DND-41 (cell line): ENCODE measurements at regions not wholly inside any gene's neighbourhood (a gene's known extent, or its start where the extent isn't known, plus 50 kb on each side); places are given as distances from the start of the nearest gene placed in this dataset.

Experiments used
- ATAC-seq: fragments of 200-7000 bp; cut with Tn5 transposase; 3 replicates; pipeline ENCODE4 v1.9.1; 2021; ENCODE audit warnings: low read depth; ENCODE audit not compliant: insufficient read depth
- DNase-seq: peaks from one replicate; pipeline ENCODE4 v3.0.0-alpha.2; 2020
- H2AFZ ChIP-seq: 2 replicates; pipeline ENCODE4 v1.6.0; 2012; ENCODE audit warnings: low read depth, low read length
- H3K27ac ChIP-seq: 2 replicates; pipeline ENCODE4 v1.5.1; 2012; ENCODE audit warnings: low read length, inconsistent platforms
- H3K27me3 ChIP-seq: fragments of 200-600 bp; sonication (generic); 2 replicates; pipeline ENCODE4 v1.6.0; 2012; ENCODE audit warnings: low read length, mild to moderate bottlenecking, inconsistent platforms; ENCODE audit not compliant: insufficient read depth, poor library complexity
- H3K36me3 ChIP-seq: 2 replicates; pipeline ENCODE4 v1.5.1; 2012; ENCODE audit warnings: low read length, inconsistent platforms; ENCODE audit not compliant: insufficient read depth
- H3K4me1 ChIP-seq: 2 replicates; pipeline ENCODE4 v1.5.1; 2012; ENCODE audit warnings: mild to moderate bottlenecking, low read length; ENCODE audit not compliant: insufficient read depth
- H3K4me2 ChIP-seq: 2 replicates; pipeline ENCODE4 v1.6.0; 2012; ENCODE audit warnings: mild to moderate bottlenecking, moderate library complexity, low read length, inconsistent platforms; ENCODE audit not compliant: insufficient read depth
- H3K4me3 ChIP-seq, 2 experiments: fragments of 200-600 bp in 1 of 2; shearing (Covaris generic) in 1 of 2; 2 replicates each; pipeline ENCODE4 v1.5.1; 2012 to 2016; ENCODE audit warnings: inconsistent platforms in 2 of 2, low read length in 2 of 2, mild to moderate bottlenecking in 2 of 2, low read depth in 1 of 2, moderate library complexity in 1 of 2
- H3K79me2 ChIP-seq: 2 replicates; pipeline ENCODE4 v1.6.0; 2012; ENCODE audit warnings: low read length, inconsistent platforms; ENCODE audit not compliant: insufficient read depth
- H3K9ac ChIP-seq: 2 replicates; pipeline ENCODE4 v1.6.0; 2012; ENCODE audit warnings: low read depth, mild to moderate bottlenecking, inconsistent platforms, low read length, moderate library complexity
- H3K9me3 ChIP-seq: 2 replicates; pipeline ENCODE4 v1.5.1; 2012; ENCODE audit warnings: low read length, moderate library complexity, mild to moderate bottlenecking, inconsistent platforms; ENCODE audit not compliant: insufficient read depth, severe bottlenecking
- H4K20me1 ChIP-seq: 2 replicates; pipeline ENCODE4 v1.6.0; 2012; ENCODE audit warnings: low read length; ENCODE audit not compliant: insufficient read depth
- EZH2 ChIP-seq: IDR thresholded peaks from 3 replicates; pipeline ENCODE4 v1.6.1; 2012; ENCODE audit warnings: borderline replicate concordance, low read depth, mild to moderate bottlenecking, moderate library complexity, low read length, inconsistent platforms; ENCODE audit not compliant: severe bottlenecking
- TF ChIP-seq, protein P1 (sequence below): IDR thresholded peaks from 2 replicates; pipeline ENCODE4 v1.5.1; 2012; ENCODE audit warnings: borderline replicate concordance, low read length, moderate library complexity, mild to moderate bottlenecking; ENCODE audit not compliant: poor library complexity, severe bottlenecking; ENCODE audit errors: extremely low read depth

DNA sequence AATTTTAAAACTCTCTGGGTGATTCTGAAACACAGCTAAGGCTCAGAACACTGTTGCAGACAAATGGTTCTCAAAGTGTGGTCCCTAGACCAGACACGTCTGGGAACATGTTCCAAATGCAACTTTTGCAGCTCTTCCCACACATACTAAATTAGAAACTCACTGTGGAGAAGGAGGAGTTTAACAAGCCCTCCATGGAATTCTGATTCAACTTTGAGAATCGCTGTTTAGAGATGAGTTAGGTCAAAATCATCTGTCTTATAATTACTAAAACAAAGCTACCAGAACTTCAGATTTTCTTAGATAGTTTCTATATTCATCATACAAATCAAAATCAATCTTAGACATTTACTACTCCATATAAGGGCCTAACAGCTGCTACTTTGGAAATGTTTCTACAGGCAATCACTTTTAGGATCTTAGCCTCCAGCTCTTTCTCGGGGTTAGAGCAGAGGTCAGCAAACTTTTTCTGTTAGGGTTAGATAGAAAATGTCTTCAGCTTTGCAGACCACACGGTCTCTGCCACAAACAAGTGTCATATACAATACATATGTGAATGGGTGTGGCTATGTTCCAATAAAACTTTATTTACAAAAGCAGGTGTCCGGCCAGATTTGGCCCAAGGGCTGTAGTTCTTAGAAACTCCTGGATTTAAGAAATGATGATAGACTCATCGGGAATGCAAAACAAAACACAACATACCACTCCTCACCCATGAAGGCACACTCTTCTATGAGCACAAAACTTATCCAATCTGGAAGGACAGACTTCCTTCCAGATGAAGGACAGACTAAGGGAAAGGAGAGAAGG lies 50.0 kb upstream of the ARHGAP18 start:
- Histone ChIP-seq H3K9ac (no peak overlapping the region), H3K4me2 (no peak overlapping the region)

More for the DNA sequence above, 50.0 kb upstream of the ARHGAP18 start:
- no peaks in the 10 kb centered on the region for H3K36me3 ChIP-seq
- H4K20me1 ChIP-seq, result no peaks in the 10 kb centered on the region
- no peaks in the 10 kb centered on the region for H3K79me2 ChIP-seq
- no peak overlapping the region for H2AFZ ChIP-seq
- no peaks in the 10 kb centered on the region for H3K9me3 ChIP-seq
- H3K4me3 ChIP-seq, result no peak overlapping the region
- peaks cover 3% of the 10 kb centered on the region for H3K27me3 ChIP-seq
- no peaks in the 10 kb centered on the region for H3K4me1 ChIP-seq
- TF ChIP-seq, protein P1, sequence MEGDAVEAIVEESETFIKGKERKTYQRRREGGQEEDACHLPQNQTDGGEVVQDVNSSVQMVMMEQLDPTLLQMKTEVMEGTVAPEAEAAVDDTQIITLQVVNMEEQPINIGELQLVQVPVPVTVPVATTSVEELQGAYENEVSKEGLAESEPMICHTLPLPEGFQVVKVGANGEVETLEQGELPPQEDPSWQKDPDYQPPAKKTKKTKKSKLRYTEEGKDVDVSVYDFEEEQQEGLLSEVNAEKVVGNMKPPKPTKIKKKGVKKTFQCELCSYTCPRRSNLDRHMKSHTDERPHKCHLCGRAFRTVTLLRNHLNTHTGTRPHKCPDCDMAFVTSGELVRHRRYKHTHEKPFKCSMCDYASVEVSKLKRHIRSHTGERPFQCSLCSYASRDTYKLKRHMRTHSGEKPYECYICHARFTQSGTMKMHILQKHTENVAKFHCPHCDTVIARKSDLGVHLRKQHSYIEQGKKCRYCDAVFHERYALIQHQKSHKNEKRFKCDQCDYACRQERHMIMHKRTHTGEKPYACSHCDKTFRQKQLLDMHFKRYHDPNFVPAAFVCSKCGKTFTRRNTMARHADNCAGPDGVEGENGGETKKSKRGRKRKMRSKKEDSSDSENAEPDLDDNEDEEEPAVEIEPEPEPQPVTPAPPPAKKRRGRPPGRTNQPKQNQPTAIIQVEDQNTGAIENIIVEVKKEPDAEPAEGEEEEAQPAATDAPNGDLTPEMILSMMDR, result no peak
- no peak for TF ChIP-seq EZH2
- H3K27ac ChIP-seq, result no peak overlapping the region
- no peak for DNase-seq
- ATAC-seq, result no peak
